Stimulated activated naive CD8-positive, alpha-beta T cell treated with anti-CD3 and anti-CD28 coated beads, Interleukin-15, amount 100 ng/mL, for 72 hours (primary cell): ENCODE measurements at regions not wholly inside any gene's neighbourhood (a gene's known extent, or its start where the extent isn't known, plus 50 kb on each side); places are given as distances from the start of the nearest gene placed in this dataset.
"Not testable (repeated sequence)": the region's sequence is repeated elsewhere in the genome, so short reads cannot be mapped to it uniquely, and the experiment has no call there.

ENCODE experiments used
- ATAC-seq: fragments of 150-1000 bp; cut with Tn5 transposase; 2 replicates; pipeline ENCODE4 v1.10.0; 2021; ENCODE audit warnings: mild to moderate bottlenecking, moderate library complexity
- DNase-seq, 2 donors: peaks; one replicate each; pipeline ENCODE4 v3.0.0; 2021 to 2022
- H3K27ac Mint-ChIP-seq, 2 donors: one replicate each; pipeline ENCODE4 v1.8.0; 2022; ENCODE audit warnings: mild to moderate bottlenecking in 2 of 2, mixed read lengths in 2 of 2, moderate library complexity in 2 of 2
- H3K27me3 Mint-ChIP-seq: one replicate; pipeline ENCODE4 v1.8.0; 2022; ENCODE audit warnings: mixed read lengths
- H3K4me1 Mint-ChIP-seq: one replicate; pipeline ENCODE4 v1.8.0; 2022; ENCODE audit warnings: mild to moderate bottlenecking, mixed read lengths
- H3K4me3 Mint-ChIP-seq, 2 donors: one replicate each; pipeline ENCODE4 v1.8.0; 2022; ENCODE audit warnings: mild to moderate bottlenecking in 2 of 2, mixed read lengths in 2 of 2, moderate library complexity in 1 of 2
- H3K9me3 Mint-ChIP-seq, 2 donors: one replicate each; pipeline ENCODE4 v1.8.0; 2022; ENCODE audit warnings: mixed read lengths in 2 of 2

GRCh38 chr19:28372576-28373247 is 840.2 kb downstream of the UQCRFS1 start:
- Mint-ChIP-seq H3K4me1 (no peaks in the 10 kb centered on the region), H3K4me3 (no peak overlapping the region), H3K27ac (no peak overlapping the region), H3K9me3 (peaks cover 5 to 18% of the 10 kb centered on the region in 2 donors), H3K27me3 (no peaks in the 10 kb centered on the region)
- DNase-seq (no peak), ATAC-seq (no peak)

DNA sequence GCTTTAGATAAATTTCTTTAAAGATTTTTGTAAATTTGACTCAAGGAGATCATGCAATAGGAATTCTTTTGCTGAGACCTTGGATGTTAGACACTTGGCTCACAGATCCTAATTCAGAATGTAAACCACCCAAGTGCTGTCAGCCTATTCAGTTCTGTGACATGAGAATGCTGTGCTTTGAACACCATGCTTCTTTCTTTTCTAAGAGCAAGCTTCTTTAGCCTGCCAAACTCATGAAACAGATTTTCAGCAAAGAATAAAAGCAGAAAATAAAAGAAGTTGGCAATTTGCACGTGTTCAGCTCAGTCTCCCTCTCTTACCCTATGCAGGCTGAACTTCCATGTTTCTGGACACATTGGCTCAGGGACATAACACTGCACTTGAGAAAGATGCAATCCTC is 845.8 kb downstream of the UQCRFS1 start:
- DNase-seq (no peak), ATAC-seq (no peak)
- peaks cover 14 to 39% of the 10 kb centered on the region in 2 donors for H3K9me3 Mint-ChIP-seq
- no peak overlapping the region for H3K4me3 Mint-ChIP-seq
- no peaks in the 10 kb centered on the region for H3K4me1 Mint-ChIP-seq
- no peaks in the 10 kb centered on the region for H3K27me3 Mint-ChIP-seq
- no peak overlapping the region for H3K27ac Mint-ChIP-seq

GRCh38 chr19:28363254-28363653 is 849.7 kb downstream of the UQCRFS1 start:
- H3K27ac Mint-ChIP-seq = no peak overlapping the region

DNA sequence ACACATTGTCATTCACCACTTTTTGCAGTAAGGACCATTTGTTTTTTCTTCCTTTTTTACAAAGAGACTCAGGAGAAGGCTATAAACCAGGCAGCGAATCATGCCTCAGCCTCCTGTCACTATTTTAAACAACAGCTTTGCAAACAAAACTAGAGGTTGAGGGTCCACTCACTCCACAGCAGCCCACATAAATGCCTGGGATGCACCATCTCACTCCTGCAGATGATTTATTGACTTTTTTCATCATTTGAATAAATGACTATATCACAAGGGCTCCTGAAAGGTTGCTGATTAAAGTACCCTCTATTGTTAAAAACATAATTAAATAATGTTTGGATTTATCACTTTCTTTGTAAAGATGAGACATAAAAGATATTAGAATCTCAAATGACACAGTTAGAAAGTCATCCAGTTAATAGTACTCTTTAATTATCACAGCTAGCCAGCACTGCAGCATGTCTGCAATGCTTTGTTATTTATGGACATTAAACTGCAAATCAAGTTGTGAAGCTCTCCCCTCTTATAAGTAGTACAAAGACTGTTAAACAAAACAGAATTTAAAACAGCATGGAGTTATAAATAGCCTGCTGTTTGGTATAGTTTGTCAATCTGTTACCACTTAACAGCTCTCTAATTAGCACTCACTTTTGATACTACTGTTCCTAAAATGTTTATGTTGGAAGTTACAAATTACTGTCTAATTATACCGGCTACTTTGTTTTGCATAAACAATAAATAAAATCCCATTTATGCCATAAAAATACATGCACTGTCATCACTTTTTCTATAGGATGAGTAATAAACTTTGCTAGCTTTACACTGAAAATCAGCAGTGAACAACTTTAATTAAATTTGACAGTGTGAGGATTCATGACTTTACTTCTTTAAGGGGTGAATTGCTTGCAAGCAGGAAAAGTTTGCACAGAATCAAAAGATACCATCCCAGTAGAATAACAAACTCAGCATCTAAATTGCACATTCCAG is 853.2 kb downstream of the UQCRFS1 start:
- H3K4me3 Mint-ChIP-seq = no peak overlapping the region
- H3K27ac Mint-ChIP-seq = no peak overlapping the region
- no peaks in the 10 kb centered on the region for H3K27me3 Mint-ChIP-seq
- H3K9me3 Mint-ChIP-seq = peaks cover 6 to 18% of the 10 kb centered on the region in 2 donors
- no peak for DNase-seq
- no peaks in the 10 kb centered on the region for H3K4me1 Mint-ChIP-seq
- no peak for ATAC-seq

More at GRCh38 chr19:28363254-28363653, 849.7 kb downstream of the UQCRFS1 start:
- ATAC-seq (no peak), DNase-seq (no peak)
- Mint-ChIP-seq H3K4me3 (no peak overlapping the region), H3K9me3 (peaks cover 11 to 28% of the 10 kb centered on the region in 2 donors), H3K27me3 (no peaks in the 10 kb centered on the region), H3K4me1 (no peaks in the 10 kb centered on the region)

- Mint-ChIP-seq H3K4me3 (no peak overlapping the region), H3K4me1 (no peaks in the 10 kb centered on the region), H3K27ac (no peak overlapping the region), H3K9me3 (peaks cover 6 to 17% of the 10 kb centered on the region in 2 donors), H3K27me3 (no peaks in the 10 kb centered on the region)
- DNase-seq (no peak), ATAC-seq (no peak)
These were observed 854.3 kb downstream of the UQCRFS1 start for GRCh38 chr19:28358633-28359032.

GRCh38 chr19:28351761-28352160 is 861.2 kb downstream of the UQCRFS1 start:
- Mint-ChIP-seq H3K4me1 (no peaks in the 10 kb centered on the region), H3K27ac (no peak overlapping the region), H3K4me3 (no peak overlapping the region), H3K9me3 (peaks cover 5 to 39% of the 10 kb centered on the region in 2 donors), H3K27me3 (no peaks in the 10 kb centered on the region)
- DNase-seq = no peak
- ATAC-seq = no peak

DNA sequence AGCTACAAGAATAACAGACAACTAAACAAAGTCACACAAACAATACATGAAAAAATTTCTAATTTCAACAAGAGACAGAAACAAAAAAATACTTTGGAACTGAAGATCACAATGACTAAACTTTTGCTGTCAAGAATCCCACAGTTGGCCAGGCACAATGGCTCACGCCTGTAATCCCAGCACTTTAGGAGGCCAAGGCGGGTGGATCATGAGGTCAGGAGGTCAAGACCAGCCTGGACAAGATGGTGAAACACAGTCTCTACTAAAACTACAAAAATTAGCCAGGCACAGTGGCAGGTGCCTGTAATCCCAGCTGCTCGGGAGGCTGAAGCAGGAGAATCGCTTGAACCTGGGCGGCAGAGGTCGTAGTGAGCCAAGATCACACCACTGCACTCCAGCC is 861.6 kb downstream of the UQCRFS1 start:
- H3K27me3 Mint-ChIP-seq, H3K4me3 Mint-ChIP-seq, H3K4me1 Mint-ChIP-seq, ATAC-seq, H3K27ac Mint-ChIP-seq, DNase-seq: not testable (repeated sequence)
- H3K9me3 Mint-ChIP-seq = peaks cover 5 to 39% of the 10 kb centered on the region in 2 donors

GRCh38 chr19:28350673-28351072 is 862.3 kb downstream of the UQCRFS1 start:
- H3K4me3 Mint-ChIP-seq = no peak overlapping the region
- DNase-seq = no peak
- no peak for ATAC-seq
- H3K4me1 Mint-ChIP-seq = no peaks in the 10 kb centered on the region
- peaks cover 5 to 39% of the 10 kb centered on the region in 2 donors for H3K9me3 Mint-ChIP-seq
- H3K27ac Mint-ChIP-seq = no peak overlapping the region
- no peaks in the 10 kb centered on the region for H3K27me3 Mint-ChIP-seq

DNA sequence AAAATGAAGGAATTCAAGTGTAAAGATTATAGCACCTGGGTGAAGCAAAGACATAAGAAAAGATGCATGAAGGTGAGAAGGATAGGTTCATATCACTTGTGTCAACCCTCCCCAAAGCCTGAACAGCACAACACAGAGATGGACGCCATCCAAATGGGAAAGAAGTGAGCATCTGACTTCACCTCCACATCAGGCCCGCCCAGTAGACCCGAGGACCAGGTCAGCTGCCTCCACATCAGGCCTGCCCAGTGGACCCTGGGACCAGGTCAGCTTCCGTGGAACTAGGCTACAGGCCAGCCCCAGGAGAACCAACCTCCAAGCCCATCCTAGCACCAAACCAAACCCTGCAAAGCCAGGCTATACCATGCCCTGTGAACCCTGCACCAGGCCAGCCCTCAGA is 862.9 kb downstream of the UQCRFS1 start:
- no peaks in the 10 kb centered on the region for H3K4me1 Mint-ChIP-seq
- H3K27ac Mint-ChIP-seq = no peak overlapping the region
- no peak for ATAC-seq
- DNase-seq = no peak
- peaks cover 5 to 39% of the 10 kb centered on the region in 2 donors for H3K9me3 Mint-ChIP-seq
- H3K27me3 Mint-ChIP-seq = no peaks in the 10 kb centered on the region
- no peak overlapping the region for H3K4me3 Mint-ChIP-seq

GRCh38 chr19:28349604-28350003 is 863.3 kb downstream of the UQCRFS1 start:
- no peaks in the 10 kb centered on the region for H3K27me3 Mint-ChIP-seq
- no peaks in the 10 kb centered on the region for H3K4me1 Mint-ChIP-seq
- no peak overlapping the region for H3K27ac Mint-ChIP-seq
- ATAC-seq (no peak), DNase-seq (no peak)
- no peak overlapping the region for H3K4me3 Mint-ChIP-seq
- peaks cover 5 to 39% of the 10 kb centered on the region in 2 donors for H3K9me3 Mint-ChIP-seq

DNA sequence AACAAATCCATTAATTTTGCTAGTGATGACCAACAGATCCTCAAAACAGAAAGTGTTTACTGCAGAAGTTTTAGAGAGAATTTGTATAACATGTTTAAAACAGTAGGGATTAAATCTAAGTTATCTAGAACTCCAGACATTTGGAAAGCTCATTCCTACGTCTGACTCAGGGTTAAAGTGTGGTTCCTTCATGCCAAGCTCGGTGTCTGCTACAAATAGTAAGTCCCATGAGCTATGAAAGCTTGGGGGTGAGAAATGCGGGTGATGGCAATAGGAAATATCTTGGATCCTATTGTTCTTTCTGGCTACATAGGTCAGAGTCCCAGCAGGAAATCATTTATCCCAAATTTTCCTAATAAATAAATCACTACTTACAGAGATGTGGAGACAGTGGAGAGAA is 867.1 kb downstream of the UQCRFS1 start:
- DNase-seq (no peak), ATAC-seq (no peak)
- H3K4me1 Mint-ChIP-seq = no peaks in the 10 kb centered on the region
- no peak overlapping the region for H3K27ac Mint-ChIP-seq
- peaks cover under 1 to 19% of the 10 kb centered on the region in 2 donors for H3K9me3 Mint-ChIP-seq
- H3K27me3 Mint-ChIP-seq = peaks cover 6% of the 10 kb centered on the region
- H3K4me3 Mint-ChIP-seq = no peak overlapping the region

- DNase-seq (no peak), ATAC-seq (no peak)
- no peaks in the 10 kb centered on the region for H3K4me1 Mint-ChIP-seq
- H3K9me3 Mint-ChIP-seq = peaks cover 4 to 30% of the 10 kb centered on the region in 2 donors
- H3K27ac Mint-ChIP-seq = no peak overlapping the region
- peaks cover 6% of the 10 kb centered on the region for H3K27me3 Mint-ChIP-seq
- no peak overlapping the region for H3K4me3 Mint-ChIP-seq
These were observed 871.1 kb downstream of the UQCRFS1 start for GRCh38 chr19:28341810-28342350.

GRCh38 chr19:28334419-28334818 is 878.5 kb downstream of the UQCRFS1 start:
- Mint-ChIP-seq H3K4me3 (no peak overlapping the region), H3K4me1 (no peaks in the 10 kb centered on the region), H3K27ac (no peak overlapping the region), H3K9me3 (peaks cover 0 to 25% of the 10 kb centered on the region in 2 donors), H3K27me3 (no peaks in the 10 kb centered on the region)
- DNase-seq = no peak
- ATAC-seq = no peak

- DNase-seq = no peak
- Mint-ChIP-seq H3K27ac (no peak overlapping the region), H3K4me3 (no peak overlapping the region), H3K4me1 (no peaks in the 10 kb centered on the region), H3K9me3 (peaks cover 3 to 22% of the 10 kb centered on the region in 2 donors), H3K27me3 (no peaks in the 10 kb centered on the region)
- no peak for ATAC-seq
These were observed 879.0 kb downstream of the UQCRFS1 start for GRCh38 chr19:28333909-28334308.

- Mint-ChIP-seq H3K4me3 (no peak overlapping the region), H3K9me3 (peaks cover 7 to 25% of the 10 kb centered on the region in 2 donors), H3K27me3 (no peaks in the 10 kb centered on the region), H3K27ac (no peak overlapping the region), H3K4me1 (no peaks in the 10 kb centered on the region)
- DNase-seq (no peak), ATAC-seq (no peak)
These were observed 880.1 kb downstream of the UQCRFS1 start for GRCh38 chr19:28332886-28333285.

GRCh38 chr19:28332351-28332750 is 880.6 kb downstream of the UQCRFS1 start:
- Mint-ChIP-seq H3K4me3 (no peak overlapping the region), H3K4me1 (no peaks in the 10 kb centered on the region), H3K9me3 (peaks cover 7 to 20% of the 10 kb centered on the region in 2 donors), H3K27ac (no peak overlapping the region), H3K27me3 (no peaks in the 10 kb centered on the region)
- DNase-seq (no peak), ATAC-seq (no peak)
